IPS-20b (cell line): ENCODE measurements at regions not wholly inside any gene's neighbourhood (a gene's known extent, or its start where the extent isn't known, plus 50 kb on each side); places are given as distances from the start of the nearest gene placed in this dataset.
A peak's percentile ranks its signal among the peaks of the same experiment; 100 is the strongest.

Experiments used
- H3K27ac ChIP-seq: one replicate; pipeline ENCODE4 v1.5.1; 2013; ENCODE audit warnings: low read length
- H3K27me3 ChIP-seq: 2 replicates; pipeline ENCODE4 v1.6.1; 2013; ENCODE audit warnings: mild to moderate bottlenecking, low read length, inconsistent platforms; ENCODE audit not compliant: insufficient read depth
- H3K36me3 ChIP-seq: 2 replicates; pipeline ENCODE4 v1.6.1; 2013; ENCODE audit warnings: low read depth, mild to moderate bottlenecking, inconsistent platforms, low read length, moderate library complexity; ENCODE audit not compliant: insufficient read depth
- H3K4me1 ChIP-seq: 2 replicates; pipeline ENCODE4 v1.6.1; 2013; ENCODE audit warnings: mild to moderate bottlenecking, control low read depth, inconsistent platforms, low read length, moderate library complexity; ENCODE audit not compliant: insufficient read depth
- H3K4me3 ChIP-seq: 2 replicates; pipeline ENCODE4 v1.5.1; 2013; ENCODE audit warnings: mild to moderate bottlenecking, low read length, inconsistent platforms
- H3K9ac ChIP-seq: 2 replicates; pipeline ENCODE4 v1.6.1; 2013; ENCODE audit warnings: low read depth, mild to moderate bottlenecking, inconsistent platforms, low read length, moderate library complexity
- H3K9me3 ChIP-seq: 2 replicates; pipeline ENCODE4 v1.6.1; 2013; ENCODE audit warnings: mild to moderate bottlenecking, low read depth, low read length, inconsistent platforms; ENCODE audit not compliant: insufficient read depth

GRCh38 chr2:226045080-226045479 lies 645.6 kb downstream of the NYAP2 start:
- Histone ChIP-seq H3K9me3 (no peaks in the 10 kb centered on the region), H3K4me3 (no peak overlapping the region), H3K36me3 (no peaks in the 10 kb centered on the region), H3K4me1 (peaks cover 5% of the 10 kb centered on the region; the same call in 1 of the 2 replicates), H3K27ac (no peak overlapping the region), H3K9ac (no peak overlapping the region), H3K27me3 (no peaks in the 10 kb centered on the region)

- H3K4me1 ChIP-seq = no peaks in the 10 kb centered on the region
- H3K27ac ChIP-seq = no peak overlapping the region
- H3K9ac ChIP-seq = no peak overlapping the region
- no peaks in the 10 kb centered on the region for H3K36me3 ChIP-seq
- no peaks in the 10 kb centered on the region for H3K9me3 ChIP-seq
- H3K27me3 ChIP-seq = no peaks in the 10 kb centered on the region
- no peak overlapping the region for H3K4me3 ChIP-seq
Measured at GRCh38 chr2:226040344-226040900, 640.9 kb downstream of the NYAP2 start.

- H3K9me3 ChIP-seq = no peaks in the 10 kb centered on the region
- H3K9ac ChIP-seq = no peak overlapping the region
- H3K4me3 ChIP-seq = no peak overlapping the region
- peaks cover 3% of the 10 kb centered on the region; the same call in 1 of the 2 replicates for H3K4me1 ChIP-seq
- no peak overlapping the region for H3K27ac ChIP-seq
- no peaks in the 10 kb centered on the region; the same call in 1 of the 2 replicates for H3K27me3 ChIP-seq
- no peaks in the 10 kb centered on the region for H3K36me3 ChIP-seq
Measured at GRCh38 chr2:226037526-226037925, 638.0 kb downstream of the NYAP2 start.

- H3K4me3 ChIP-seq = peak overlapping the region; percentile 82
- no peak overlapping the region for H3K27ac ChIP-seq
- peak overlapping the region; percentile 84; the same call in 1 of the 2 replicates for H3K9ac ChIP-seq
Measured at GRCh38 chr2:226031647-226032501, 632.4 kb downstream of the NYAP2 start.

GRCh38 chr2:226030788-226031646 lies 631.5 kb downstream of the NYAP2 start:
- Histone ChIP-seq H3K4me1 (peaks cover 21% of the 10 kb centered on the region), H3K27ac (no peak overlapping the region)

More at GRCh38 chr2:226031647-226032501, 632.4 kb downstream of the NYAP2 start:
- Histone ChIP-seq H3K4me1 (peaks cover 21% of the 10 kb centered on the region), H3K9me3 (no peaks in the 10 kb centered on the region), H3K36me3 (no peaks in the 10 kb centered on the region), H3K27me3 (peaks cover 8% of the 10 kb centered on the region; the same call in 1 of the 2 replicates)

GRCh38 chr2:226030369-226030768 lies 630.9 kb downstream of the NYAP2 start:
- H3K4me3 ChIP-seq = peak overlapping the region; percentile 82
- H3K9ac ChIP-seq = no peak overlapping the region
- no peaks in the 10 kb centered on the region for H3K9me3 ChIP-seq
- H3K27me3 ChIP-seq = peaks cover 8% of the 10 kb centered on the region; the same call in 1 of the 2 replicates
- H3K36me3 ChIP-seq = no peaks in the 10 kb centered on the region
- no peak overlapping the region for H3K27ac ChIP-seq
- peaks cover 21% of the 10 kb centered on the region for H3K4me1 ChIP-seq

More at GRCh38 chr2:226030788-226031646, 631.5 kb downstream of the NYAP2 start:
- Histone ChIP-seq H3K4me3 (peak overlapping the region; percentile 82), H3K36me3 (no peaks in the 10 kb centered on the region), H3K9me3 (no peaks in the 10 kb centered on the region), H3K9ac (peak overlapping the region; percentile 84), H3K27me3 (peaks cover 8% of the 10 kb centered on the region; the same call in 1 of the 2 replicates)

GRCh38 chr2:226023946-226024345 lies 624.4 kb downstream of the NYAP2 start:
- no peaks in the 10 kb centered on the region for H3K4me1 ChIP-seq
- H3K36me3 ChIP-seq = no peaks in the 10 kb centered on the region
- H3K27me3 ChIP-seq = no peaks in the 10 kb centered on the region

GRCh38 chr2:226023383-226023782 lies 623.9 kb downstream of the NYAP2 start:
- peaks cover 12% of the 10 kb centered on the region for H3K9me3 ChIP-seq
- H3K9ac ChIP-seq = no peak overlapping the region
- H3K4me3 ChIP-seq = no peak overlapping the region
- H3K4me1 ChIP-seq = no peaks in the 10 kb centered on the region
- no peaks in the 10 kb centered on the region for H3K27me3 ChIP-seq
- H3K36me3 ChIP-seq = no peaks in the 10 kb centered on the region
- no peak overlapping the region for H3K27ac ChIP-seq

More at GRCh38 chr2:226023946-226024345, 624.4 kb downstream of the NYAP2 start:
- no peak overlapping the region for H3K27ac ChIP-seq
- H3K9ac ChIP-seq = no peak overlapping the region
- peaks cover 7% of the 10 kb centered on the region for H3K9me3 ChIP-seq
- H3K4me3 ChIP-seq = no peak overlapping the region

GRCh38 chr2:226020956-226021355 lies 621.4 kb downstream of the NYAP2 start:
- H3K9ac ChIP-seq = no peak overlapping the region
- H3K4me1 ChIP-seq = no peaks in the 10 kb centered on the region; the same call in 1 of the 2 replicates
- no peaks in the 10 kb centered on the region for H3K27me3 ChIP-seq
- H3K4me3 ChIP-seq = no peak overlapping the region
- H3K9me3 ChIP-seq = peaks cover 18% of the 10 kb centered on the region
- H3K27ac ChIP-seq = no peak overlapping the region
- H3K36me3 ChIP-seq = no peaks in the 10 kb centered on the region

- H3K36me3 ChIP-seq = no peaks in the 10 kb centered on the region
- no peak overlapping the region for H3K27ac ChIP-seq
- H3K4me1 ChIP-seq = no peaks in the 10 kb centered on the region; the same call in 1 of the 2 replicates
- H3K9me3 ChIP-seq = peaks cover 18% of the 10 kb centered on the region
- H3K4me3 ChIP-seq = no peak overlapping the region
- H3K9ac ChIP-seq = no peak overlapping the region
- no peaks in the 10 kb centered on the region for H3K27me3 ChIP-seq
Measured at GRCh38 chr2:226020176-226020575, 620.7 kb downstream of the NYAP2 start.

GRCh38 chr2:226018641-226019040 lies 619.1 kb downstream of the NYAP2 start:
- Histone ChIP-seq H3K27ac (no peak overlapping the region), H3K4me3 (no peak overlapping the region), H3K36me3 (no peaks in the 10 kb centered on the region), H3K27me3 (no peaks in the 10 kb centered on the region), H3K9ac (no peak overlapping the region), H3K4me1 (no peaks in the 10 kb centered on the region; the same call in 1 of the 2 replicates), H3K9me3 (peaks cover 18% of the 10 kb centered on the region)
